ENCODE measurements at regions not wholly inside any gene's neighbourhood (a gene's known extent, or its start where the extent isn't known, plus 50 kb on each side); places are given as distances from the start of the nearest gene placed in this dataset.
"Not testable (repeated sequence)": the region's sequence is repeated elsewhere in the genome, so short reads cannot be mapped to it uniquely, and the experiment has no call there.

GRCh38 chr11:79648766-79649520 is 208.1 kb upstream of the TENM4 start:
- no peak for DNase-seq (ENCODE audit: low spot score)

- DNase-seq (ENCODE audit: low spot score), result no peak
These were observed 196.4 kb upstream of the TENM4 start for GRCh38 chr11:79637219-79637618.

DNA sequence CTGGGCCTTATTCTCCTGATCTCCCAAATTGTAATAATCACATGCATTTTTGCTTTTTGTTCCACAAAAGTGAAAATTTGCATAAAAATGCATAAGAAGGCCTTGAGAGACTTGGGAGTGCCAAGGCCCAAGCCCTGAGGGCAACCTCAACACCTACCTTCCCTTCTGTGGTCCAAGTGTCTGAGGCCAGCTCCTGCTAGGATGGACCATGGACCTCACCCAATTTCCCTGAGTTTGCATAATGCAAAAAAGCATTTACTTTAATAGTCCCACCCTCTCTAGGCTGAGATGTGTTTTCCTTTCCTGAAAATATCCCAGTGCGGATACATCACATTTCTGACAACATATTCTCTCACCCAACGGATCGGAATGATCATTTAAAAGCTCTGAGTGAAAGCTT is 194.1 kb upstream of the TENM4 start:
- DNase-seq (ENCODE audit: low spot score), result no peak

GRCh38 chr11:79627281-79627680 is 186.5 kb upstream of the TENM4 start:
- no peak for DNase-seq (ENCODE audit: low spot score)

GRCh38 chr11:79626135-79627075 is 185.6 kb upstream of the TENM4 start:
- DNase-seq (ENCODE audit: low spot score), result peak; percentile 17

DNA sequence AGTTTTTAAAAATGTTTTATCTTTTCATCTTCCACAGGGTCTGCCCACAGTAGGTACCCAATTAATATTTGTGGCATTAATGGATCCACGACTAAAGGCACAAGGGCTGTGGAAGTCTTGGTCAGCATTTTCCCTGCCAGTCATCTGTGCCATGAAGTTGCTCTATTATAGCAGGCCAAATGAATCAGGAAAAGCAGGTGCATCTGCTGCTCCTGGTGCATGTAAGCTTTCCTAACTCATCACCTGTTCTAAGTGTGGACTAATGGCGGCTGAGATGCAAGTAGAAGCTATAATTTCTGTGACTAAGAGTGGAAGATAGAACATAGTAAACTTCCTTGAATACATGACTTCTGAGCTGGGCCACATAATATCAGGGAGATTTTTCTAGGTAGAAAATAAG is 182.5 kb upstream of the TENM4 start:
- no peak for DNase-seq (ENCODE audit: low spot score)

DNA sequence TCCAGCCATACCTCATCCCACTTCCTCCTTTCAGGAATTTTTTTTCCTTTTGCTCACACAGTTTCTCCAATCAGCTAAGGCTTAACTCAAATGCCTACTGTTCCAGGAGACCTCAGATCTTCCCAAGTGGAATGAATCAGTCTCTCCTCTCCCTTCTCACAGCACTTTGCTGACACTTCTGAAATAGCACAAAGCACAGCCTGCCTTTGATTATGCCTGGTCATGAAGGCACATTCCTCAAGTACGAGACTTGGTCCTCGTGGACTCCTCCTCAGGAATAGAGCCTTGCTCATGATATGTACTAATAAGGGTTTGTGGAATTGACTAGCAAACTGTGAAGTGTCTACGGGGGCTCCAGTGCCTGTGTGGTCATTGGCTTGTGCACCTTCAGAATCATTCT is 176.7 kb upstream of the TENM4 start:
- DNase-seq (ENCODE audit: low spot score), result no peak

- DNase-seq (ENCODE audit: low spot score), result no peak
These were observed 175.6 kb upstream of the TENM4 start for GRCh38 chr11:79616392-79616851.

- no peak for DNase-seq (ENCODE audit: low spot score)
These were observed 174.6 kb upstream of the TENM4 start for GRCh38 chr11:79615425-79615824.

GRCh38 chr11:79610678-79611077 is 169.8 kb upstream of the TENM4 start:
- DNase-seq (ENCODE audit: low spot score), result no peak

DNA sequence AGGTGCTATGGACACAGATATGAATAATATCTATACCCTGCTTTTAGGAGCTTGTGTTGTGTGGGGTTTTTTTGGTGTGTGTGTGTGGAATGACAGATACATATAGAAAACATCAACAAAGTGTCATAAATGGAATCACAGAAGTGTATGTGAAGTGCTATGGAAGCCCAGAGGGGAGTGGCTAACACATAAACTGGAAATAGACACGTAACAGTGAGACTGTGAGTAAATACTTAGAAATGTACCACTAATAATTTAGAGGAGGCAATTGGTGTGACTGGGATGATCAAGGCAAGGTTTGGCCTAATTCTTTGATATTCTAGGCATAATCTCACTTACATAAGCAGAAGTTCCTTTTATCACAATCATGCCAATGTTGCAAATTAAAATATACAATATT is 169.3 kb upstream of the TENM4 start:
- DNase-seq (ENCODE audit: low spot score), result no peak

DNA sequence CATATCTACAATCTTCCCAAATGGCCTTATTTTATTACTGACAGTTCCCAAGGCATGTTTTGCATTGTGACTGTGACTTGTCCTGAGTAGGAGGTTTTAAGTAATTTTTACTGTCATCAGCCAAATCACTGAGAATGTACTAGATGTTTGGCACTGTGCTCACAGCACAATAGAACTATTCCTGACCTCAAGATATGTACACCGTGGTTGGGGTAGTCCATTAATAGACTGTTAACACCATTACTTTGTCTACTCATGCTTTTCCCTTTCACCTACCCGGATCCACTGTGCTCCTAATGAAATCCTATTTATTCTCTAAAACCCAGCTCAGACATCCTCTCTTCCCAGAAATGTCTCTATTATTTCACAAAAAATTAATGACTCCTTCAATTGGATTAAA is 168.7 kb upstream of the TENM4 start:
- DNase-seq (ENCODE audit: low spot score), result no peak

GRCh38 chr11:79606461-79606860 is 165.6 kb upstream of the TENM4 start:
- not testable (repeated sequence) for DNase-seq (ENCODE audit: low spot score)

- no peak for DNase-seq (ENCODE audit: low spot score)
These were observed 159.9 kb upstream of the TENM4 start for GRCh38 chr11:79600711-79601110.

DNA sequence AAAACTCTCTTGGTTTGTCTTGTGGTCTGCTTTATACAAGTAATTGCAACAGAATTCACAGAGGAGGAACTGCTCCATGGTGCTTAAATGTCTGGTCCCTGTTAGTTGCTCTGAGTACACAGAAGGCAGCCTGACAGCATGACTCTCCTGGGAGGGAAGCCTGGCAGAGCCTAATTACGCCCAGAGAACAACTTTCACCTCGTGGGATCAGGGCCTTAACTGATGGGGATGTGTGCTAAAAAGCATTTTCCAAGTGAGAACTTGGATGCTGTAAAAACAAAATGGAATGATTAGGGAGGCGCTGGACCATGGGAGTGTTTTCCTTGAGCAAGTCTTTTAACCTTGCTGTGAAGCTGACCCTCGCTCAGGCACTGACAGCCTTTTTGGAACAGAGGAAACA is 154.0 kb upstream of the TENM4 start:
- DNase-seq (ENCODE audit: low spot score), result no peak

GRCh38 chr11:79592824-79593223 is 152.0 kb upstream of the TENM4 start:
- DNase-seq (ENCODE audit: low spot score), result no peak

DNA sequence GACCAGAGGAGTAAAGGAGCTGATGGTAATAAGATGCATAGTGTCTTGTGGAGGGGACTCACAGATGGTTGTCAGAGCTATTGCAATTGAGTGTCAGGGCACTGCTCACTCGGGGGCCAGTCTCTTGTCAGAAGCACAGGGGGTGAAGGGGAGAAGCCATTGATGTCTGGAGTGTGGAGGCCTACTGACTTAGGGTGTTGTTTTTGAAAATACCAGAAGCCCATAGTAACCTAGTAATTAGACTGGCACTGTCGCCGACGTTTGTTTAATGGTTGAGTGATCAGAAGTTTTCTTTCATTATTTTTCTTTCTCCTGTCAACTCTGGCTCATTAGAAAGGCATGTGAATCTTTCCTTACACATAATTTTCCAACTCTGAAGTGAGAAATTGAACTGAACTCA is 151.6 kb upstream of the TENM4 start:
- no peak for DNase-seq (ENCODE audit: low spot score)

DNA sequence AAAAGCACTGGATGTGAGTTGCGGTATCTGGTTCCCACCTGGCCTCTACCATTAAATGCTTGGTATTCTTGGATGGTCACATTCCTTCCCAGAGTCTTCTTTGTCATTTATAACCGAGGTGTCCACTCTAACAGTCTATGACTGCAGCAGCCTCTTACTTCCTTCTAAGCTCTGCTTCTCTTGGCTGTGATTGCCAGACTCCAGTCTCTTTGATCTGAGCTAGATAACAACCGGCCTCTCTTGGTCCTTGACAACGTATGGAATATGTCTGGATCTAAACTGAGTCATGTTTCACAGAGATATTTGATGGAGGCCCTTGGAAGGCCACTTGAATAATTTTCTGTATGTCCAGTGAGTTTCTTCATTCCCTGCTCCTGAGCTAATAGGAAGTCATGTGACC is 141.6 kb upstream of the TENM4 start:
- no peak for DNase-seq (ENCODE audit: low spot score)

DNA sequence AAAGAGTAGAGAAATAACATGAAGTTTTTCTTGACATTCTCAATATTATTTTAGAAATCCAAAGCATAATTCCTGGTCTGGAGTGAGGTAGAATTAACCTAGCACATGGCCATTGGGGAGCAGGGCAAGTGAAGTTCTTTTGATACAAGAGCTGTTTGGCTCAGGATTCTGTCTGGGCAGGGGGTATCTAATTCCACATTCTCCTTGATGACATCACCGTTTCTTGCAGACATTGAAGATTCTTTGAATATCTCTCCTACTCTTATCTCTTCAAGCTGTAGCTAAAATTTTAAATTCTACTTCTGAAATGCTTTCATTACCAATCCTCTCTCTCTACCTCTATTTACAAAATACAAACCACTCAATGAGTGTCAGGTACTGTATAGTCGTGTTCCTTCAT is 138.2 kb upstream of the TENM4 start:
- no peak for DNase-seq (ENCODE audit: low spot score)

DNA sequence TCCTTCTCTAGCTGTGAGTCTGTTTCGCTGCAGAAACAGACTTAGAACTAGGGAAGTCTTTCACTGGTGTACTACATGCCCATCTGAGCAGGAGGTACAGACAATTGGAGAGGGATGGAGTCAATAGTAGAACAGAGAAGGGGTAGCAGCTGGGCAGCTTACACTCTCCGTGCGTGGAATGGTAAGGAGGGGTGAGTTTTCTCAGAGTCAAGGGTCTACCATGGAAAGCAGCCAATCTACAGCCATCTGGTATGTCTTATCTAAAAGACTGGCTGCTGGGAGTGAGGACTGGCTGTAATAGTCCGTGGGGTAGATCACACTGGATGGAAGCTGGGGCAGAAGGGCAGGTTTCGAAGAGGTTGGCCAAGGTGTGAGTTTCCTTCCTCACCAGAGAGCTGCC is 137.3 kb upstream of the TENM4 start:
- no peak for DNase-seq (ENCODE audit: low spot score)

DNA sequence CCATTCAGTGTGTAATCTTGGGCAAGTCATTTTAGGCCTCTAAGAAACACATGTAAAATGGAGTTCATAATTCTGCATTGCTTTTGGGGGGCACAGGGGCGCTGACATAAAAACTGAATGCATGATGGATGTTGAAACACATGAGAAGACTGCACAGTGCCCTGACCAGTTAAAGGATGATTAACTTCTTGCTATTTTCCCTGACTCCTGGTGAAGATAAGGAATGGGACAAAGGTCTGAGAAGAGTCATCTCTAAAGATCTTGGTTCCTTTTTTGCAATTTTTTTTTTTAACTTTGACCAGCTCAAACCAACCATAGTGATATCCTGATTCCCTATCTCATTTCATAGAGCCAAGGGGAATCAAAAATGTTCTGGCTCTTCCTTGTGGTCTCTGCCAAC is 134.9 kb upstream of the TENM4 start:
- DNase-seq (ENCODE audit: low spot score), result no peak

DNA sequence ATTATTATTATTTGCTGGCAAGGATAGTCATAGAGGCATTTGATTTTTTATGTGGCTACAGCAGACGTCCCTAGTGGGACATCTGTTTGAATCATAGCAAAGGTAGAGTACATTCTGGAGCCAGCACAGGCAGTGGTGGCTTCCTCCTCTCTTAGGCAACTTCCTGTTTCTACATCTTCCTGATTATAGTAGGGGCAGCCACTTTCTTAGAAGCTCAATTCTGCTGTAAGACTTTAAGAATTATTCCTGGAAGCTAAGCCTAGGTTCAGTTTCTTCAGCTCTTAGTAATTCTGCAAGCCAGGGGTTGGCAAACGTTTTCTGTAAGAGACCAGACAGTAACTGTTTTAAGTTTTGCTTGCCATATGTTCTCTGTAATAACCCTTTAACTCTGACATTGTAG is 129.3 kb upstream of the TENM4 start:
- DNase-seq (ENCODE audit: low spot score), result no peak

DNA sequence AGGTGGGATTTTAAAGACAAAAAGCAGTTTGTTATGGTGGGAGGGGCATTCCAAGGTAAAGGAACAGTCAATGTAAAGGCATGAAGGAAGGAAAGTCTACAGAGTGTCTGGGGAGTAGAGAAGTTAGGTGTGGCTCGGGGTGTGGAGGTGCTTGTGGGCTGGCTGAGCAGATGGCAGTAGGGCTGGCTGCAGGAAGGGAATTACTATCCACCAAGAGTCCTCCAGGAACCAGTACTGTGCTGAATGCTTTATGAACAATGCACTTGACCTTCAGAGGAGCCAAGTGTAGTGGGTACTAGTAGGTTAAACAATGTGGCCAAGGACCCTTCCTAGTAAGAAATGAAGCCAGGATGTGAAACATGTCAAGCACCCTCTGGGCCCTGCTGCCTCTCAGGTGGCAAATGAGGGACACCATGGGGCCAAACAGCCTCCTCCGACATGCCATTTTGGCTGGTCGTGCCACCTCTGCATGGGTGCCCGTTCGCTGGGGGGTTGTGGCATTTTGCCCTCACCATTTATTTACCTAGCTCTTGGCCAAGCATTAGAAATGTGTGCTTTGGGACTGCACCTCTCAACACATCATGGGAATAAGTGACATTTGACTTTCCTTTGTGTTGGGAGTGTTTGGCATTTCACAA is 123.6 kb upstream of the TENM4 start:
- DNase-seq (ENCODE audit: low spot score), result no peak
